IMR-90 (cell line): ENCODE measurements at regions not wholly inside any gene's neighbourhood (a gene's known extent, or its start where the extent isn't known, plus 50 kb on each side); places are given as distances from the start of the nearest gene placed in this dataset.

Source experiments
- NFE2L2 ChIP-seq: fragments of 150-350 bp; IDR thresholded peaks from 2 replicates; pipeline ENCODE4 v1.6.1; 2016; ENCODE audit warnings: low read depth, mild to moderate bottlenecking, low read length
- POLR2A ChIP-seq: IDR thresholded peaks from 2 replicates; pipeline ENCODE4 v1.6.1; 2012; ENCODE audit warnings: mild to moderate bottlenecking, low read depth, low read length
- RCOR1 ChIP-seq: IDR thresholded peaks from 2 replicates; pipeline ENCODE4 v1.6.1; 2012; ENCODE audit warnings: mild to moderate bottlenecking, low read length, improper control_type of control experiment; ENCODE audit not compliant: insufficient replicate concordance
- TF ChIP-seq, protein P1 (sequence below): conservative IDR thresholded peaks from 2 replicates; pipeline ENCODE4 v1.5.1; 2012; ENCODE audit warnings: mild to moderate bottlenecking, low read depth, low read length, improper control_type of control experiment
- TF ChIP-seq, protein P2 (sequence below): fragments of 150-350 bp; IDR thresholded peaks from 2 replicates; pipeline ENCODE4 v1.6.1; 2017; ENCODE audit warnings: mild to moderate bottlenecking, antibody characterized with exemption, low read length, low read depth

DNA sequence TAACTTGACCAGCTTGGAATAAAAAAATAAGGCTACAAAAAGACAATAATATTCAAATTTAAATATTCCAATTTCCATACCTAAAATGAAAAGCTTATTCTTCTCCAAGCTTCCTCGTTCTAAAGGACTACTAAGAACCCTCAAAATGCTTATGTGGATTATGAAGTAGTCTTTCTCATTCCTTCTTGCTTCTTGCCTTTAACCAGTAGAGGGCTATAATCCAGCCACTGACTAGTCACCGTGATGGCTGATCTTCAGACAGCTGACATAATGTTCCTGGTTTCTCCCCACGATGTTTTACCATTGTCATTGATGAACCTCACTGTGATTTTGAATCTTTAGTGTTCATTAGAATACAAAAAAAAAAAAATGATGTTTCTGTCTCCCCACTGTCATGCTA, 515.3 kb downstream of the TLE1 start:
- TF ChIP-seq, protein P1, sequence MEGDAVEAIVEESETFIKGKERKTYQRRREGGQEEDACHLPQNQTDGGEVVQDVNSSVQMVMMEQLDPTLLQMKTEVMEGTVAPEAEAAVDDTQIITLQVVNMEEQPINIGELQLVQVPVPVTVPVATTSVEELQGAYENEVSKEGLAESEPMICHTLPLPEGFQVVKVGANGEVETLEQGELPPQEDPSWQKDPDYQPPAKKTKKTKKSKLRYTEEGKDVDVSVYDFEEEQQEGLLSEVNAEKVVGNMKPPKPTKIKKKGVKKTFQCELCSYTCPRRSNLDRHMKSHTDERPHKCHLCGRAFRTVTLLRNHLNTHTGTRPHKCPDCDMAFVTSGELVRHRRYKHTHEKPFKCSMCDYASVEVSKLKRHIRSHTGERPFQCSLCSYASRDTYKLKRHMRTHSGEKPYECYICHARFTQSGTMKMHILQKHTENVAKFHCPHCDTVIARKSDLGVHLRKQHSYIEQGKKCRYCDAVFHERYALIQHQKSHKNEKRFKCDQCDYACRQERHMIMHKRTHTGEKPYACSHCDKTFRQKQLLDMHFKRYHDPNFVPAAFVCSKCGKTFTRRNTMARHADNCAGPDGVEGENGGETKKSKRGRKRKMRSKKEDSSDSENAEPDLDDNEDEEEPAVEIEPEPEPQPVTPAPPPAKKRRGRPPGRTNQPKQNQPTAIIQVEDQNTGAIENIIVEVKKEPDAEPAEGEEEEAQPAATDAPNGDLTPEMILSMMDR: no peak
- no peak for TF ChIP-seq POLR2A
- no peak for TF ChIP-seq NFE2L2
- TF ChIP-seq, protein P2, sequence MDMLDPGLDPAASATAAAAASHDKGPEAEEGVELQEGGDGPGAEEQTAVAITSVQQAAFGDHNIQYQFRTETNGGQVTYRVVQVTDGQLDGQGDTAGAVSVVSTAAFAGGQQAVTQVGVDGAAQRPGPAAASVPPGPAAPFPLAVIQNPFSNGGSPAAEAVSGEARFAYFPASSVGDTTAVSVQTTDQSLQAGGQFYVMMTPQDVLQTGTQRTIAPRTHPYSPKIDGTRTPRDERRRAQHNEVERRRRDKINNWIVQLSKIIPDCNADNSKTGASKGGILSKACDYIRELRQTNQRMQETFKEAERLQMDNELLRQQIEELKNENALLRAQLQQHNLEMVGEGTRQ: no peak
- no peak for TF ChIP-seq RCOR1
